K562 (cell line): ENCODE measurements at regions not wholly inside any gene's neighbourhood (a gene's known extent, or its start where the extent isn't known, plus 50 kb on each side); places are given as distances from the start of the nearest gene placed in this dataset.

Experiments used
- ATAC-seq: fragments of 200-7000 bp; cut with Tn5 transposase; 3 replicates; pipeline ENCODE4 v1.9.1; 2020; ENCODE audit warnings: moderate library complexity
- BruUV-seq: library from RNA; stranded (reverse); fragments of 400-500 nt; replicated peaks from 2 replicates; lab custom pipeline; 2021; lab: Mats Ljungman, UMichigan
- CTCF ChIA-PET: fragments of 300-600 bp; formaldehyde crosslinking; extraction: SDS; loops from one replicate; lab custom pipeline; 2021; ENCODE audit warnings: low intra/inter-chr PET ratio; lab: Yijun Ruan, JAX
- POLR2A ChIA-PET: fragments of 300-600, 350-650 bp; sonication (Branson Sonifier 250); formaldehyde crosslinking; extraction: SDS; loops from one replicate; lab custom pipeline; 2021; ENCODE audit warnings: antibody characterized with exemption, inconsistent platforms; lab: Yijun Ruan, JAX
- DNase-seq, 4 experiments: peaks; one replicate each; pipeline versions ENCODE4 v3.0.0 to v3.0.0-alpha.2; 2011 to 2018; ENCODE audit warnings: low spot score in 3 of 4, mixed read lengths in 3 of 4; ENCODE audit errors: extremely low read depth in 1 of 4
- FAIRE-seq: peaks from 2 replicates; lab custom pipeline; 2011; peaks lifted over from hg19 to GRCh38; lab: Jason Lieb, UNC
- H2AFZ ChIP-seq: 2 replicates; pipeline ENCODE4 v1.6.0; 2011; ENCODE audit warnings: low read depth, low read length, control low read depth, inconsistent platforms
- H3K27ac ChIP-seq: fragments of 200-600 bp; 3 replicates; pipeline ENCODE4 v1.8.0; 2011; ENCODE audit warnings: low read depth, mild to moderate bottlenecking, control low read depth, inconsistent platforms, low read length, moderate library complexity, mixed read lengths; ENCODE audit errors: extremely low read depth
- H3K27me3 ChIP-seq, 2 experiments: fragments of 300-600 bp in 1 of 2; 2 replicates in 1 of 2; 3 replicates in 1 of 2; pipeline versions ENCODE4 v1.6.0 to v1.8.0; 2011; ENCODE audit warnings: inconsistent platforms in 2 of 2, low read length in 2 of 2, mild to moderate bottlenecking in 1 of 2, mixed read lengths in 1 of 2, moderate library complexity in 1 of 2; ENCODE audit not compliant: control insufficient read depth in 2 of 2, insufficient read depth in 2 of 2
- H3K36me3 ChIP-seq: fragments of 300-600 bp; 3 replicates; pipeline ENCODE4 v1.8.0; 2011; ENCODE audit warnings: mild to moderate bottlenecking, low read length, inconsistent platforms; ENCODE audit not compliant: control insufficient read depth, insufficient read depth
- H3K4me1 ChIP-seq, 2 experiments: fragments of 200-600 bp in 1 of 2; replicated peaks in 1 of 2; 2 replicates in 1 of 2; 3 replicates in 1 of 2; pipeline versions ENCODE4 v1.5.1 to v1.8.0; 2011; ENCODE audit warnings: inconsistent platforms in 2 of 2, low read length in 2 of 2, mild to moderate bottlenecking in 1 of 2, mixed read lengths in 1 of 2, moderate library complexity in 1 of 2; ENCODE audit not compliant: control insufficient read depth in 2 of 2, insufficient read depth in 2 of 2
- H3K4me2 ChIP-seq: 2 replicates; pipeline ENCODE4 v1.6.1; 2011; ENCODE audit warnings: low read length, control low read depth, inconsistent platforms, mixed read lengths; ENCODE audit not compliant: insufficient read depth
- H3K4me3 ChIP-seq: fragments of 200-600 bp; sonication (generic), shearing (Covaris generic); 2 replicates; pipeline ENCODE4 v1.5.1; 2016; ENCODE audit warnings: control low read depth, inconsistent platforms
- H3K79me2 ChIP-seq: fragments of 200-600 bp; 3 replicates; pipeline ENCODE4 v1.8.0; 2011; ENCODE audit warnings: low read length, inconsistent platforms; ENCODE audit not compliant: control insufficient read depth, insufficient read depth
- H3K9ac ChIP-seq, 2 experiments: 2 replicates each; pipeline versions ENCODE4 v1.6.0 to v1.6.1; 2011; ENCODE audit warnings: low read depth in 2 of 2, low read length in 2 of 2, control low read depth in 1 of 2, inconsistent platforms in 1 of 2, mild to moderate bottlenecking in 1 of 2, mixed read lengths in 1 of 2; ENCODE audit not compliant: insufficient read depth in 1 of 2
- H3K9me1 ChIP-seq: one replicate; pipeline ENCODE4 v1.6.0; 2011; ENCODE audit warnings: inconsistent platforms, mild to moderate bottlenecking, low read length, moderate library complexity; ENCODE audit not compliant: control insufficient read depth, insufficient read depth
- H3K9me3 ChIP-seq: replicated peaks from 2 replicates; pipeline ENCODE4 v1.5.1; 2011; ENCODE audit warnings: low read depth, low read length, inconsistent platforms; ENCODE audit not compliant: control insufficient read depth, insufficient read depth
- H4K20me1 ChIP-seq: replicated peaks from 2 replicates; pipeline ENCODE4 v1.6.1; 2011; ENCODE audit warnings: low read length, inconsistent platforms, mixed read lengths; ENCODE audit not compliant: control insufficient read depth, insufficient read depth
- ELK3 ChIP-seq: fragments of 450-650 bp; formaldehyde crosslinking; IDR thresholded peaks from 2 replicates; pipeline ENCODE4 v1.4.0; 2020; ENCODE audit warnings: mild to moderate bottlenecking
- FOXO4 ChIP-seq: fragments of 450-650 bp; formaldehyde crosslinking; IDR thresholded peaks from 2 replicates; pipeline ENCODE4 v1.4.0; 2020; ENCODE audit warnings: mild to moderate bottlenecking, moderate library complexity
- GTF2F1 ChIP-seq: IDR thresholded peaks from 2 replicates; pipeline ENCODE4 v1.6.1; 2011; ENCODE audit warnings: low read depth, low read length, improper control_type of control experiment
- HNRNPUL1 ChIP-seq: fragments of 200-400 bp; formaldehyde crosslinking; IDR thresholded peaks from 2 replicates; pipeline ENCODE4 v1.6.1; 2017; ENCODE audit warnings: low read length
- JUND ChIP-seq, 2 experiments: IDR thresholded peaks; 2 replicates in 1 of 2; 3 replicates in 1 of 2; pipeline ENCODE4 v1.6.1; 2011; ENCODE audit warnings: borderline replicate concordance in 2 of 2, low read depth in 2 of 2, low read length in 2 of 2, improper control_type of control experiment in 1 of 2, missing biosample characterization in 1 of 2, missing genetic modification characterization in 1 of 2, missing genetic modification reagents in 1 of 2
- L3MBTL2 ChIP-seq: fragments of 450-650 bp; IDR thresholded peaks from 2 replicates; pipeline ENCODE4 v1.6.1; 2016; ENCODE audit warnings: mild to moderate bottlenecking, moderate library complexity
- MAFK ChIP-seq: IDR thresholded peaks from 2 replicates; pipeline ENCODE4 v1.6.1; 2011; ENCODE audit warnings: low read length, improper control_type of control experiment
- MCM5 ChIP-seq: fragments of 450-650 bp; IDR thresholded peaks from 2 replicates; pipeline ENCODE4 v1.6.1; 2016; ENCODE audit warnings: low read depth
- MXD1 ChIP-seq: fragments of 250-450 bp; sonication (Bioruptor Pico); IDR thresholded peaks from 2 replicates; pipeline ENCODE4 v1.8.0; 2021; ENCODE audit warnings: borderline replicate concordance, mild to moderate bottlenecking, moderate library complexity; ENCODE audit not compliant: poor library complexity, severe bottlenecking
- PHB2 ChIP-seq: fragments of 450-650 bp; IDR thresholded peaks from 2 replicates; pipeline ENCODE4 v1.6.1; 2017; ENCODE audit warnings: low read depth
- RBM17 ChIP-seq: fragments of 200-400 bp; formaldehyde crosslinking; IDR thresholded peaks from 2 replicates; pipeline ENCODE4 v1.6.1; 2017; ENCODE audit warnings: low read depth, mild to moderate bottlenecking, low read length, borderline replicate concordance
- SLC30A9 ChIP-seq: fragments of 250-450 bp; sonication (Bioruptor Pico); IDR thresholded peaks from 2 replicates; pipeline ENCODE4 v1.8.0; 2022; ENCODE audit warnings: mild to moderate bottlenecking, moderate library complexity
- TAF15 ChIP-seq: fragments of 200-400 bp; formaldehyde crosslinking; IDR thresholded peaks from 2 replicates; pipeline ENCODE4 v1.6.1; 2017; ENCODE audit warnings: mild to moderate bottlenecking, low read depth, low read length, moderate library complexity
- TGIF2 ChIP-seq: sonication (generic); formaldehyde crosslinking; IDR thresholded peaks from 2 replicates; pipeline ENCODE4 v1.8.1; 2022; ENCODE audit warnings: mild to moderate bottlenecking, missing genetic modification reagents, moderate library complexity
- ZKSCAN8 ChIP-seq: fragments of 200-800 bp; sonication (Bioruptor generic); IDR thresholded peaks from 2 replicates; pipeline ENCODE4 v1.6.1; 2016; ENCODE audit warnings: missing genetic modification characterization, missing compliant biosample characterization
- ZNF224 ChIP-seq: sonication (generic); formaldehyde crosslinking; IDR thresholded peaks from 2 replicates; pipeline ENCODE4 v1.8.0; 2022; ENCODE audit warnings: mild to moderate bottlenecking, missing genetic modification reagents
- whole genome bisulfite sequencing: fragments of 100-300 bp; shearing (Covaris generic); methylation state at CpG from one replicate; pipeline ENCODE4 v1.1.6; 2016; ENCODE audit warnings: low coverage, mixed read lengths; ENCODE audit not compliant: insufficient coverage; ENCODE audit errors: missing lambda C conversion rate; 5-methylcytosine and 5-hydroxymethylcytosine counted together
- in situ Hi-C: fragments of 300-500 bp; cut with MboI; formaldehyde crosslinking; loops from 4 replicates; pipeline ENCODE4 v1.15.0; 2018; ENCODE audit warnings: inconsistent platforms, mixed read lengths
- intact Hi-C: fragments of 100-400 bp; cut with micrococcal nuclease; formaldehyde crosslinking; loops from 2 replicates; pipeline ENCODE4 v1.14.2; 2022

- ATAC-seq, result no peak
- Histone ChIP-seq H3K36me3 (no peaks in the 10 kb centered on the region), H3K9me3 (no peaks in the 10 kb centered on the region), H3K4me1 (no peaks in the 10 kb centered on the region), H3K4me3 (no peak overlapping the region), H3K9me1 (no peaks in the 10 kb centered on the region), H4K20me1 (no peaks in the 10 kb centered on the region), H3K9ac (no peak overlapping the region), H2AFZ (no peak overlapping the region), H3K27me3 (no peaks in the 10 kb centered on the region), H3K4me2 (no peak overlapping the region), H3K79me2 (no peaks in the 10 kb centered on the region), H3K27ac (no peak overlapping the region)
- TF ChIP-seq ELK3 (CRISPR knock-in tag) (no peak), MCM5 (no peak), L3MBTL2 (no peak), HNRNPUL1 (no peak), FOXO4 (CRISPR knock-in tag) (no peak), PHB2 (no peak), RBM17 (no peak), GTF2F1 (no peak), ZNF224 (CRISPR knock-in tag) (no peak), TGIF2 (CRISPR knock-in tag) (no peak), MXD1 (CRISPR knock-in tag) (no peak), TAF15 (no peak), ZKSCAN8 (CRISPR knock-in tag) (no peak), MAFK (no peak), SLC30A9 (CRISPR knock-in tag) (no peak), JUND (IDR thresholded peaks at IDR 0.05; ENCODE audit: borderline replicate concordance, low read depth, low read length) (no peak), JUND (tag; IDR thresholded peaks at IDR 0.05; ENCODE audit: borderline replicate concordance, low read depth, low read length) (no peak)
- POLR2A ChIA-PET, result no interaction called here
- no TSS peak for BruUV-seq
- intact Hi-C loops (no loop called here), in situ Hi-C loops (no loop called here)
- CTCF ChIA-PET, result no interaction called here
- FAIRE-seq, result no peak
- DNase-seq, result no peak
- WGBS, result 0% methylated on average over 1 of the region's 4 CpGs
These were observed 285.0 kb downstream of the DMRT2 start for GRCh38 chr9:1335174-1335573.
